ENCODE measurements at regions not wholly inside any gene's neighbourhood (a gene's known extent, or its start where the extent isn't known, plus 50 kb on each side); places are given as distances from the start of the nearest gene placed in this dataset.
"Not testable (repeated sequence)": the region's sequence is repeated elsewhere in the genome, so short reads cannot be mapped to it uniquely, and the experiment has no call there.

- no peak for DNase-seq
Measured at GRCh38 chr4:66516940-66517339, 846.7 kb upstream of the EPHA5 start.

GRCh38 chr4:66506985-66507384 is 836.7 kb upstream of the EPHA5 start:
- no peak for DNase-seq

GRCh38 chr4:66501997-66502396 is 831.7 kb upstream of the EPHA5 start:
- no peak for DNase-seq

- DNase-seq, result no peak
Measured at GRCh38 chr4:66490729-66491128, 820.4 kb upstream of the EPHA5 start.

DNA sequence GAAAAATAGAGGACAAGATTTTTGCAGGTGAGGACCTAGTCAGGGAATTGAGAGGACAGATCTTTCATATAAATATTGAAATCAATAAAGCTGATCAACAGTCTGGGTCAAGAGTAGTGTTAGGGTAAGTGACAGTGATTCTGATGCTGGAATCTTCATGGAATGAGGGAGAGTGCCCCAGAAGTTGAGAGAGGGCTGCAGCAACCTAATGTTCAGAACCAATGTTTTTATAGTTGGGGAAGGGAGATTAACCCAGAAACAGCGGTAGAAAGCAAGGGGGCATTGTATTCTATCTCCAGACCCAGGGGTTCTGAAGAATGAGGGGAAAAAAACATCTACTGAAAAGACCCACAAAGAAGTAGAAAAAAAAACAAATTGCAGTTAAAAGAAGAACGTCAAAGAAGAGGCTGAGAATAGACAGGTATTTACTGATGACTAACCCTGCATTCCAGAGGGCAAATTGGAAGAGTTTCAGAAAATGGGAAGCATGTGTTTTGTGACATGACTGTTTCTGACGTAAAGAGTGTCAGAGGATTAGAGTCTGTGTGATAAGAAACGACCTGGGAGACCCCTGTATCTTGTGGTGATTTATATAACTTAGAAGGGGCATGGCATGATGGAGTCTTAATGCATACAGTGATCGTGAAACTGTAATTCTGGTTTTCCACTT is 819.6 kb upstream of the EPHA5 start:
- DNase-seq, result no peak

DNA sequence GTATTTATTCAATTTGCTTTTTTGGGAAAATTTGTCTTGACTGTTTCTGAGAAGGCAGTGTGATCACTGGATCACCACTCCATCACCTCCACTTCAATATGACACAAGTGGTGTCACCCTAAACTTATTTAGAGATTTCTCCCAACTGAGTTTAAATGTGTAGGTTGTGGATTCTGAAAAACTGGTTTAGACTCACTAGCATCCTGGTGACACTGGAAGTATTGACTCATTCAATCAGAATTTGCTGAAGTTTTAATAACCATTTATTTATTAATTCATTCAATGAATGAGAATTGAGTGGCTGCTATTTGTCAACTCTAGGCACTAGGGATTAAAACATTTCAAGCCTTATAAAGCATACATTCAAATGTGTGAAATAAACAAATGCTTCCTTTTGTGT is 819.1 kb upstream of the EPHA5 start:
- DNase-seq, result no peak

DNA sequence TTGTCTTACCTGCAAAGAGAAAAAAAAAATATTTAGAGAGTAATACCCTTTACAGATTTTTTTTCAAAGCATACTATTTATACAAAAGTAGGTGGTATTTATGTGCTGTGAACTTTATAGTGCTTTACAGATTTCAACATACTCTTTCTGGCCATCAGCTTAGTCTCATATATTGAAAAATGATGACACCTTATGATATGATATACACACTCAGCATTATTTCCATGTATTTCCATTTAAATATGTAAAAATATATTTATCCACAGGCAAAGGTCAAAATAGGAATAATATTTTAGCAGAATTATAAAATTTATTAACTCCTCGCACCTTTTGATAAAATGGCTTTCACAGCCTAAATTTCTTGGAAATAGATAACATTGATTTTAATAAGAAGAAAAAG is 815.8 kb upstream of the EPHA5 start:
- DNase-seq, result no peak

DNA sequence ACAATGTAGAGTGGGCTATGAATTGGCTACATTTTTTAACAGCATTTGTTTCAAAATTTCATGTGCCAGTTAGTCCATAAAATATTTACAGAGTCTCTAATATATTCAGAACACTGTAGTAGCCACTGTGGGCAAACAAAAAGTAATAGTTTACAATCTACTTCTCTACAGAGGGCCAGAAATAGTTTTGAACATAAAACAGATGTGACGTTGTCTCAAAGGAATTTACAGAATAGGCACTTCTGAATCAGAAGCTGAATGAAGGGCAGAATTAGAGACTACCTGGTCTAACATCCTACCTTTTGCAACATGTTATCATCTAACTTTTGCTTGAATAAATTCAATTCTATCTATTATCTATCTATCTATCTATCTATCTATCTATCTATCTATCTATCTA is 811.9 kb upstream of the EPHA5 start:
- no peak for DNase-seq

DNA sequence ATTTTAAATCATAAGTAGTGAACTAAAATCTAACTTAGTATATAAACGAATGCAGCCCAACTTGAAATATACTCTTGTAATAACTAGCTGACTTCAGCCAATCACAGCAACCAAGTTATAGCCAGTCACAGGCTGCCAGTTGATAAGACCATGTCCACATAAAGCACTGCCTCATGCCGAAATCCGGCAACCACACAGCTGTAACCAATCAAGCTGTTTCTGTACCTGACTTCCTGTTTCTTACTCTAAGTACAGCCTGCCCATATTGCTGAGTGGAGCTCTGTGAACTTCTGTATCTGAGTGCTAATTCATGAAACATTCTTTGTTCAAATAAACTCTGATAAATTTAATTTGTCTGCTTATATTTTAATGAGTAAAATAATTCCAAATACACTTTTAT is 805.3 kb upstream of the EPHA5 start:
- DNase-seq, result no peak

- DNase-seq, result no peak
Measured at GRCh38 chr4:66465111-66465510, 794.8 kb upstream of the EPHA5 start.

- DNase-seq, result not testable (repeated sequence)
Measured at GRCh38 chr4:66462890-66463289, 792.6 kb upstream of the EPHA5 start.

DNA sequence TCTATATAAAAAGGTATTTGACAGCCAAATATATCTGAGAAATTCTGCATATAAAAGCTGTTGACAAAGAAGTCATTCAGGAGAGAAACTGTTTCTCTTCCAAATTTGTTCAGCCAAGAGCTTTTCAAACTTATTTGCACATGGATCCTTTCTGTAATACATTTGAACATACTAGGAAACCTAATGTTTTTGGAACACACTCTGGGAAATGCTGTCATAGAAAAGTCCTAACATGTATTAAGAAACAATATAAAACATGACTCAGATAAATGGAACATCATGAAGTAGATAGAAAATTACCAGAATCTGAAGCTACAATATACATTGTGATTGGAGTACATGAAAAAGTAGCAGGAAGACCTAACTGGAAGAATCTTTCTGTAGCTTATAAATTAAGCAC is 781.5 kb upstream of the EPHA5 start:
- no peak for DNase-seq

GRCh38 chr4:66443008-66443407 is 772.7 kb upstream of the EPHA5 start:
- DNase-seq, result no peak

DNA sequence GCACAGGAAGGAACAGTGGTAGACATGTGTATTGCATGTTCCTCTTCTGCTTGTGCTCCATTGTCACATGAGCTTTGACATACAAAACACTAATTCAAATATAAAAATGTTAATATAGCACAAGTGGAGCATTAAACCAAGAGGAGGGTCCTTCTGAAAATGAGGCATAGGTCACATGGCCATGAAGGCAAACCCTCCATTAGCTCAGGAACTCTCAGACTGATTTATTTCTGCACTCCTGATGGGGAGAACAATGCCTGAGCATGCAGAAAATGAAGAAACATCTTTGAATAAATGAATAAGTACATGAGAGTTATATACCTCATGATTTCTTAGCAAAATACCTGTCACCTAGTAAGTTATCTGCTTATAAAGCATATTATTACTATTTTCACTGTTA is 769.2 kb upstream of the EPHA5 start:
- DNase-seq, result no peak

GRCh38 chr4:66433706-66434105 is 763.4 kb upstream of the EPHA5 start:
- no peak for DNase-seq

DNA sequence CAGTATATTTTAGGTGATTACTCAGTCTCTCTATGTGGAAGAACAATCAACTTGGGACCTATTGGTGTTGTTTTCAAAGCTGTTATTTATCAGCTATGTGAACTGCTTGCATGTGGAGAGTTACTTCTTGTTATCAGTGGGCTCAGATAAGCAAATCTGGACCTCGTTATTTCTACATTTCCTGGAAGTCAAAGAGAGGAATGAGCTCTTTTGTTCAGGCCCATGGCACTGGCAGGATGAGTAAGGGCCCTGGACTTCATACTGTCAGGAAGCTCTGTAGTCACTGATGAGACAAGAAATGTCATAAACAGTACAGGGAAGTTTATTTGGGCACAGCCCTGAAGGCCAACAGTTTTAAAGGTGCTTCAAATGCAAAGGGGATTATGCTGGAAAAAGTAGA is 760.6 kb upstream of the EPHA5 start:
- DNase-seq, result no peak

- DNase-seq, result no peak
Measured at GRCh38 chr4:66429276-66429675, 759.0 kb upstream of the EPHA5 start.

DNA sequence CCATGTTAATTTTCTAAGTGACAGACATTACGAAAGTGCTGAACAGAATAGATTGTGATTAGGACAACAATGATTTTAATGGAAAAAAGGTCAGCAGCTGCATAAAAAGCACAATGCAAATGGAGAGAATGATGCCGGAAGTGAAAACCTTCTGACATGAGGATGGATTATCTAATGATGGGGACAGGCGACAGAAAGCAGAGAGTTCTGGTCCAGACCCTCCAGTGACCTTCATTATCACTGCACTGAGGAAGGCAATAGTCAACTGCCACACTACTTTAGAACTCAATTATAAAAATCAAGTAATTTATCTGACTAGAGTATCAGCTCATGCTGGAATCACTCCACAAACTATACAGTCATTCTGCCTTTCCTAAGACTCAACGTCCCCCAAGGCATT is 746.1 kb upstream of the EPHA5 start:
- no peak for DNase-seq

- no peak for DNase-seq
Measured at GRCh38 chr4:66404141-66404540, 733.9 kb upstream of the EPHA5 start.

DNA sequence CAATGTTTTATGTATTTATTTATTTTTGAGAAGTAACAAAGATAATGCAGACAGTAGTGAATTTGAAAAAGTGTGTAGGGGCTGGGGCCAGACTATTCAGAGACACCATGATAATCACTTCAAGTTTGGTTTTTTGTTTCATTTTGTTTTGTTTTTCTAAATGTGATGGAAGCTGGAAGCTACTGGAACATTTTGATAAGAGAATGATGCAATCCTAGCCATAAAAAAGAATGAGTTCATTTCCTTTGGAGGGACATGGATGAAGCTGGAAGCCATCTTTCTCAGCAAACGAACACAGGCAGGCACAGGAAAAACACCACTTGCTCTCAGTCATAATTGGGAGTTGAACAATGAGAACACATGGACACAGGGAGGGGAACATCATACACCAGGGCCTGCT is 706.6 kb upstream of the EPHA5 start:
- no peak for DNase-seq

DNA sequence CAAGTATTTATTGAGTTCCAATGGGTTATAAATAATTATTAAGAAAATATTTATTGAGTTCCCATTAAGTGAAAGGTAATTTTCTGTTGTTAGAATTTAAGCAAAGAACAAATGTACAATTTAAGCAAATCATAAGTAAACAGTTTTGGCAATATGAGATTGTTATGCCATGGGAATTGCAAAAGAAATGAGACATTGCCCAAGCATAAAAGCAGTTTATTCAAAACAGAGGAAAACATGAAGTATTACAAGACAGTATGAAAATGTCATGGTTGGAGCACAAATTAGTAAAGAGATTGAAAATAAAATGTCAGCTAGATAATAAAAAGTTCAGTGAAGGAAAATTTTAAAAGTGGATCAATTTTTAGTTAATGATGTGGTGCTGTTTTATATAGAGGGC is 706.1 kb upstream of the EPHA5 start:
- DNase-seq, result no peak

- DNase-seq, result no peak
Measured at GRCh38 chr4:66373268-66373667, 703.0 kb upstream of the EPHA5 start.

- DNase-seq, result no peak
Measured at GRCh38 chr4:66372706-66373105, 702.4 kb upstream of the EPHA5 start.

GRCh38 chr4:66367043-66367660 is 696.9 kb upstream of the EPHA5 start:
- DNase-seq, result no peak

DNA sequence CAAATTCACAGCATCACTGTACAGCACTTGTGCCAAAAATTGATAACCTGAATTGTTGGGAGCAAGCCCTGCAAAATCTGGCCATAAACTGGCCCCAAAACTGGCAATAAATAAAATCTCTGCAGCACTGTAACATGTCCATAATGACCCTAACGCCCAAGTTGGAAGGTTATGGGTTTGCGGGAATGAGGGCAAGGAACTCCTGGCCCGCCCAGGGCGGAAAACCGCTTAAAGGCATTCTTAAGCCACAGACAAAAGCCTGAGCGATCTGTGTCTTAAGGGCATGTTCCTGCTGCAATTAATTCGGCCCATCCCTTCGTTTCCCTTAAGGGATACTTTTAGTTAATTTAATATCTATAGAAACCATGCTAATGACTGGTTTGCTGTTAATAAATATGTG is 690.1 kb upstream of the EPHA5 start:
- DNase-seq, result not testable (repeated sequence)

All from inflammatory macrophage treated with lipopolysaccharide for 4 hours (primary cell).